ENCODE measurements at regions not wholly inside any gene's neighbourhood (a gene's known extent, or its start where the extent isn't known, plus 50 kb on each side); places are given as distances from the start of the nearest gene placed in this dataset.

GRCh38 chr1:5501206-5501930 is 490.9 kb downstream of the NPHP4 start:
- no peak for DNase-seq (ENCODE audit: low read depth)

- DNase-seq (ENCODE audit: low read depth): no peak
Measured at GRCh38 chr1:5500541-5500940, 491.7 kb downstream of the NPHP4 start.

- no peak for DNase-seq (ENCODE audit: low read depth)
Measured at GRCh38 chr1:5497503-5497902, 494.7 kb downstream of the NPHP4 start.

GRCh38 chr1:5495596-5496410 is 496.4 kb downstream of the NPHP4 start:
- no peak for DNase-seq (ENCODE audit: low read depth)

- DNase-seq (ENCODE audit: low read depth): no peak
Measured at GRCh38 chr1:5494518-5494917, 497.7 kb downstream of the NPHP4 start.

GRCh38 chr1:5493851-5494311 is 498.3 kb downstream of the NPHP4 start:
- DNase-seq (ENCODE audit: low read depth): no peak

- no peak for DNase-seq (ENCODE audit: low read depth)
Measured at GRCh38 chr1:5493275-5493674, 498.9 kb downstream of the NPHP4 start.

GRCh38 chr1:5492846-5493245 is 499.4 kb downstream of the NPHP4 start:
- no peak for DNase-seq (ENCODE audit: low read depth)

GRCh38 chr1:5491207-5491904 is 500.9 kb downstream of the NPHP4 start:
- no peak for DNase-seq (ENCODE audit: low read depth)

GRCh38 chr1:5490635-5491034 is 501.6 kb downstream of the NPHP4 start:
- DNase-seq (ENCODE audit: low read depth): no peak

- no peak for DNase-seq (ENCODE audit: low read depth)
Measured at GRCh38 chr1:5488448-5488847, 503.8 kb downstream of the NPHP4 start.

- no peak for DNase-seq (ENCODE audit: low read depth)
Measured at GRCh38 chr1:5485968-5486696, 506.1 kb downstream of the NPHP4 start.

GRCh38 chr1:5485436-5485835 is 506.8 kb downstream of the NPHP4 start:
- DNase-seq (ENCODE audit: low read depth): no peak

- DNase-seq (ENCODE audit: low read depth): no peak
Measured at GRCh38 chr1:5484451-5485165, 507.6 kb downstream of the NPHP4 start.

GRCh38 chr1:5481889-5482288 is 510.3 kb downstream of the NPHP4 start:
- no peak for DNase-seq (ENCODE audit: low read depth)

- DNase-seq (ENCODE audit: low read depth): no peak
Measured at GRCh38 chr1:5480906-5481305, 511.3 kb downstream of the NPHP4 start.

- DNase-seq (ENCODE audit: low read depth): no peak
Measured at GRCh38 chr1:5479876-5480646, 512.2 kb downstream of the NPHP4 start.

- no peak for DNase-seq (ENCODE audit: low read depth)
Measured at GRCh38 chr1:5478961-5479360, 513.3 kb downstream of the NPHP4 start.

GRCh38 chr1:5478156-5478695 is 514.0 kb downstream of the NPHP4 start:
- no peak for DNase-seq (ENCODE audit: low read depth)

GRCh38 chr1:5477716-5478115 is 514.5 kb downstream of the NPHP4 start:
- no peak for DNase-seq (ENCODE audit: low read depth)

Measured in Daoy (cell line).